ENCODE measurements at regions not wholly inside any gene's neighbourhood (a gene's known extent, or its start where the extent isn't known, plus 50 kb on each side); places are given as distances from the start of the nearest gene placed in this dataset.

DNA sequence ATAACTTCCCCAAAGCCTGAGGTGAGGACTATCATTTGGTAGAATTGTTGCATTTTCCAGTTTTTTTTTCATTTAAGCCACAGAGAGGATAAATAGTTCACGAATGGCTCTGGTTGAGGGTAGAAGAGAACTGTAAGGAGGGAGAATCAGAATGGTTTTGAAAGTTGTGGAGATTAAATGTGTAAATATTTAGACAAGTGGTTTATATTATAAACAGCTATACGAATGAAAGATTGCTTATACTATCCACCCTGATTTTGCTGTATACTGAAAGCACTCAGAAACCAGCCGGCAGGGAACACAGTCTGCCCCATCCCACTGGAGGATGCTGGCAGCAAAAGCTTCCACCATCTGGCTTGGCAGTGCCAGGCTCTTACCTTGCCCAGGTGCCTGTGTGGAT is 341.1 kb downstream of the RAPGEF2 start:
- Histone ChIP-seq H3K27ac (no peak overlapping the region), H3K9me3 (no peaks in the 10 kb centered on the region), H3K36me3 (no peaks in the 10 kb centered on the region), H3K4me1 (ENCODE audit: control insufficient read depth in 1 of 2, low read depth in 2 of 2) (peaks cover 0 to 10% of the 10 kb centered on the region in 2 donors), H3K4me3 (no peak overlapping the region), H3K27me3 (replicated peaks; ENCODE audit: insufficient read depth) (no peaks in the 10 kb centered on the region)
- ATAC-seq (ENCODE audit: insufficient number of reproducible peaks, low FRiP score, low read depth) (no peak), DNase-seq (ENCODE audit: low spot score) (no peak)
- TF ChIP-seq, protein P1, sequence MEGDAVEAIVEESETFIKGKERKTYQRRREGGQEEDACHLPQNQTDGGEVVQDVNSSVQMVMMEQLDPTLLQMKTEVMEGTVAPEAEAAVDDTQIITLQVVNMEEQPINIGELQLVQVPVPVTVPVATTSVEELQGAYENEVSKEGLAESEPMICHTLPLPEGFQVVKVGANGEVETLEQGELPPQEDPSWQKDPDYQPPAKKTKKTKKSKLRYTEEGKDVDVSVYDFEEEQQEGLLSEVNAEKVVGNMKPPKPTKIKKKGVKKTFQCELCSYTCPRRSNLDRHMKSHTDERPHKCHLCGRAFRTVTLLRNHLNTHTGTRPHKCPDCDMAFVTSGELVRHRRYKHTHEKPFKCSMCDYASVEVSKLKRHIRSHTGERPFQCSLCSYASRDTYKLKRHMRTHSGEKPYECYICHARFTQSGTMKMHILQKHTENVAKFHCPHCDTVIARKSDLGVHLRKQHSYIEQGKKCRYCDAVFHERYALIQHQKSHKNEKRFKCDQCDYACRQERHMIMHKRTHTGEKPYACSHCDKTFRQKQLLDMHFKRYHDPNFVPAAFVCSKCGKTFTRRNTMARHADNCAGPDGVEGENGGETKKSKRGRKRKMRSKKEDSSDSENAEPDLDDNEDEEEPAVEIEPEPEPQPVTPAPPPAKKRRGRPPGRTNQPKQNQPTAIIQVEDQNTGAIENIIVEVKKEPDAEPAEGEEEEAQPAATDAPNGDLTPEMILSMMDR (IDR thresholded peaks at IDR 0.05) = no peak

- TF ChIP-seq, protein P1 (IDR thresholded peaks at IDR 0.05) = no peak
- no peaks in the 10 kb centered on the region for H3K9me3 ChIP-seq
- no peaks in the 10 kb centered on the region for H3K36me3 ChIP-seq
- H3K4me3 ChIP-seq = no peak overlapping the region
- peaks cover 0 to 10% of the 10 kb centered on the region in 2 donors for H3K4me1 ChIP-seq (ENCODE audit: control insufficient read depth in 1 of 2, low read depth in 2 of 2)
- H3K27ac ChIP-seq = no peak overlapping the region
- H3K27me3 ChIP-seq (replicated peaks; ENCODE audit: insufficient read depth) = no peaks in the 10 kb centered on the region
- ATAC-seq (ENCODE audit: insufficient number of reproducible peaks, low FRiP score, low read depth) (no peak), DNase-seq (ENCODE audit: low spot score) (no peak)
Observed at GRCh38 chr4:159444678-159445077, 341.8 kb downstream of the RAPGEF2 start.

DNA sequence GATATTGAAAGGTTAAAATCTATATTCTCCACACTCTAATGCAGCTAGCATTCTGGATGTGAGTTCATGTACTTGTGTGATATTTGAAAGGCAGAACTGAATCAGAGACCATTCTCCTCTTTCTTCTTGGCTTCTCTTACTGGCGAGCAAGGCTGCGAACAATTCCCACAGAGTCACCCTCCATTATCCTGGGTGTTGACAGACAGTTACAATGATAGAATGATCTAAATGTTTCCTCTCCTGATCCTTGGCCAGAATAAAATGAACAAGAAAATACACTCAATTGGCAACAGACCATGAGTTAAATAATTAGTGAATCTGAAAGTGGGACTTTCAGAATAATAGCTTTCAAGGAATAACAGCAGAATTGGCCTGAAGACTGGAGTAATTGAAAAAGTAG is 342.8 kb downstream of the RAPGEF2 start:
- Histone ChIP-seq H3K27me3 (replicated peaks; ENCODE audit: insufficient read depth) (no peaks in the 10 kb centered on the region), H3K4me3 (no peak overlapping the region), H3K4me1 (ENCODE audit: control insufficient read depth in 1 of 2, low read depth in 2 of 2) (peaks cover 0 to 10% of the 10 kb centered on the region in 2 donors), H3K9me3 (no peaks in the 10 kb centered on the region), H3K27ac (no peak overlapping the region), H3K36me3 (no peaks in the 10 kb centered on the region)
- ATAC-seq (ENCODE audit: insufficient number of reproducible peaks, low FRiP score, low read depth) (no peak), DNase-seq (ENCODE audit: low spot score) (no peak)
- TF ChIP-seq, protein P1 (IDR thresholded peaks at IDR 0.05) = no peak

DNA sequence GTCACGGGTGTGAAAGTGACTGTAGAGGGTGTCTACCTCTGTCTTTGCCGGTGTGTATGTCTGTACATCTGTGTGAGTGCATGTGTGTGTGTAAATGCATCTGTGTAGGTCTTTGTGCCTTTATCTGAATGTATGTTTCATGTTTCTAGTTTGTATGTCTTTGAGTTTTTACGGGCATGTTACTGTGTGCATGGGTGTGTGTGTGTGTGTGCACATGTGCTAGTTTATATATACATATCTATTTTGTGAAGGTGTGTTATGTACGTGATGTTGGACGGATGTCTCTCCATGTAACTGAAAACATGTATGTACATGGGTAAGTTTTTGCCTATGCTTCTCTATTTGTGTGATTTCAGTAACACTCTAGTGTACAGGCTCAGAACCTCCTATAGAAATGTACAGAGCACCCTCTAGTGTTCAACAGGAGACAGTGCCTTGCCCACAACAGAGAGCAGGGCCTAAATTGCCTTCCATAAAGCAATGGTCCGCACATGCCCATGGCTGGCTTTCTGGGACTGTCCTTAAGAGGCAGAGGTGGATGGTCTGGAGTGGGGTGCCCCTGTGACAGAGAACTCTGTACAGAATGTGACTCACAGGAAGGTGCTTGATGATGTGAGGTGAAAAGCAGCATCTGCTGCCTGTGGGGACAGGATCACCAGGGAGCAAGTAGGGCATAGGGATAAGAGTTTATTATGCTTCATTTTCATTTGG is 343.5 kb downstream of the RAPGEF2 start:
- ATAC-seq (ENCODE audit: insufficient number of reproducible peaks, low FRiP score, low read depth) = peak; percentile 98
- TF ChIP-seq, protein P1 (IDR thresholded peaks at IDR 0.05) = peak; percentile 87
- no peaks in the 10 kb centered on the region for H3K27me3 ChIP-seq (replicated peaks; ENCODE audit: insufficient read depth)
- no peak overlapping the region for H3K27ac ChIP-seq
- H3K9me3 ChIP-seq = no peaks in the 10 kb centered on the region
- no peak for DNase-seq (ENCODE audit: low spot score)
- no peak overlapping the region for H3K4me3 ChIP-seq
- peaks cover 0 to 10% of the 10 kb centered on the region in 2 donors for H3K4me1 ChIP-seq (ENCODE audit: control insufficient read depth in 1 of 2, low read depth in 2 of 2)
- H3K36me3 ChIP-seq = no peaks in the 10 kb centered on the region

- TF ChIP-seq, protein P1 (IDR thresholded peaks at IDR 0.05) = no peak
- H3K27me3 ChIP-seq (replicated peaks; ENCODE audit: insufficient read depth) = no peaks in the 10 kb centered on the region
- no peak overlapping the region for H3K27ac ChIP-seq
- no peak for DNase-seq (ENCODE audit: low spot score)
- H3K36me3 ChIP-seq = no peaks in the 10 kb centered on the region
- H3K4me3 ChIP-seq = no peak overlapping the region
- H3K9me3 ChIP-seq = no peaks in the 10 kb centered on the region
- ATAC-seq (ENCODE audit: insufficient number of reproducible peaks, low FRiP score, low read depth) = no peak
- H3K4me1 ChIP-seq (ENCODE audit: control insufficient read depth in 1 of 2, low read depth in 2 of 2) = peaks cover 0 to 10% of the 10 kb centered on the region in 2 donors
Observed at GRCh38 chr4:159447296-159447695, 344.4 kb downstream of the RAPGEF2 start.

Measured in thoracic aorta (tissue), 2 donors.